ENCODE measurements at regions not wholly inside any gene's neighbourhood (a gene's known extent, or its start where the extent isn't known, plus 50 kb on each side); places are given as distances from the start of the nearest gene placed in this dataset.

GRCh38 chr4:63787326-63787725 is 621.9 kb downstream of the TECRL start:
- WGBS, 2 experiments (ENCODE audit: insufficient coverage in 1 of 2, insufficient read length in 1 of 2), result 90 to 100% methylated on average over 1 of the region's 1 CpG
- no peak overlapping the region for H3K27ac Mint-ChIP-seq
- DNase-seq, result peak; percentile 49

GRCh38 chr4:63786171-63786570 is 623.1 kb downstream of the TECRL start:
- 83 to 93% methylated on average over 2 to 3 of the region's 3 CpGs for WGBS, 2 experiments (ENCODE audit: insufficient coverage in 1 of 2, insufficient read length in 1 of 2)
- Mint-ChIP-seq H3K36me3 (ENCODE audit: low read depth) (no peaks in the 10 kb centered on the region), H3K9me3 (no peaks in the 10 kb centered on the region), H3K4me3 (no peak overlapping the region), H3K27ac (no peak overlapping the region), H3K27me3 (ENCODE audit: insufficient read depth) (no peaks in the 10 kb centered on the region), H3K4me1 (no peaks in the 10 kb centered on the region)
- H3K4me3 ChIP-seq (ENCODE audit: low read length), result no peak overlapping the region
- no peaks in the 10 kb centered on the region for H3K36me3 ChIP-seq (ENCODE audit: control insufficient read depth, insufficient read depth, low read length)
- no peaks in the 10 kb centered on the region for H3K27me3 ChIP-seq (ENCODE audit: control insufficient read depth, insufficient read depth, low read length, poor library complexity, severe bottlenecking)
- H3K9me3 ChIP-seq (ENCODE audit: control insufficient read depth, low read length), result no peaks in the 10 kb centered on the region
- no peaks in the 10 kb centered on the region for H3K4me1 ChIP-seq (ENCODE audit: control insufficient read depth, insufficient read depth, low read length)
- no peak overlapping the region for H3K27ac ChIP-seq (ENCODE audit: low read depth, low read length)
- no peak for DNase-seq
- no peak overlapping the region for H3K9ac ChIP-seq (ENCODE audit: extremely low read depth, low read length, poor library complexity, severe bottlenecking)
- no peak for TF ChIP-seq CTCF (conservative IDR thresholded peaks at IDR 0.05)

More at GRCh38 chr4:63787326-63787725, 621.9 kb downstream of the TECRL start:
- H3K27me3 Mint-ChIP-seq (ENCODE audit: insufficient read depth), result no peaks in the 10 kb centered on the region
- Histone ChIP-seq H3K27ac (ENCODE audit: low read depth, low read length) (no peak overlapping the region), H3K4me3 (ENCODE audit: low read length) (no peak overlapping the region), H3K9ac (ENCODE audit: extremely low read depth, low read length, poor library complexity, severe bottlenecking) (no peak overlapping the region), H3K36me3 (ENCODE audit: control insufficient read depth, insufficient read depth, low read length) (no peaks in the 10 kb centered on the region), H3K4me1 (ENCODE audit: control insufficient read depth, insufficient read depth, low read length) (no peaks in the 10 kb centered on the region), H3K27me3 (ENCODE audit: control insufficient read depth, insufficient read depth, low read length, poor library complexity, severe bottlenecking) (no peaks in the 10 kb centered on the region), H3K9me3 (ENCODE audit: control insufficient read depth, low read length) (no peaks in the 10 kb centered on the region)
- TF ChIP-seq CTCF (conservative IDR thresholded peaks at IDR 0.05), result no peak
- no peak overlapping the region for H3K4me3 Mint-ChIP-seq
- H3K9me3 Mint-ChIP-seq, result no peaks in the 10 kb centered on the region
- H3K4me1 Mint-ChIP-seq, result no peaks in the 10 kb centered on the region
- no peaks in the 10 kb centered on the region for H3K36me3 Mint-ChIP-seq (ENCODE audit: low read depth)

GRCh38 chr4:63784822-63785221 is 624.4 kb downstream of the TECRL start:
- Mint-ChIP-seq H3K36me3 (ENCODE audit: low read depth) (no peaks in the 10 kb centered on the region), H3K9me3 (no peaks in the 10 kb centered on the region), H3K27me3 (ENCODE audit: insufficient read depth) (no peaks in the 10 kb centered on the region), H3K4me1 (no peaks in the 10 kb centered on the region), H3K4me3 (no peak overlapping the region), H3K27ac (no peak overlapping the region)
- no peak overlapping the region for H3K27ac ChIP-seq (ENCODE audit: low read depth, low read length)
- no peaks in the 10 kb centered on the region for H3K27me3 ChIP-seq (ENCODE audit: control insufficient read depth, insufficient read depth, low read length, poor library complexity, severe bottlenecking)
- H3K9me3 ChIP-seq (ENCODE audit: control insufficient read depth, low read length), result no peaks in the 10 kb centered on the region
- no CpG with 5 or more reads among the region's 1 CpG for WGBS, 2 experiments (ENCODE audit: insufficient coverage in 1 of 2, insufficient read length in 1 of 2)
- no peaks in the 10 kb centered on the region for H3K4me1 ChIP-seq (ENCODE audit: control insufficient read depth, insufficient read depth, low read length)
- no peak for DNase-seq
- no peaks in the 10 kb centered on the region for H3K36me3 ChIP-seq (ENCODE audit: control insufficient read depth, insufficient read depth, low read length)
- no peak for TF ChIP-seq CTCF (conservative IDR thresholded peaks at IDR 0.05)
- H3K9ac ChIP-seq (ENCODE audit: extremely low read depth, low read length, poor library complexity, severe bottlenecking), result no peak overlapping the region
- H3K4me3 ChIP-seq (ENCODE audit: low read length), result no peak overlapping the region
